Epithelial cell of esophagus (primary cell): ENCODE measurements at regions not wholly inside any gene's neighbourhood (a gene's known extent, or its start where the extent isn't known, plus 50 kb on each side); places are given as distances from the start of the nearest gene placed in this dataset.
"Not testable (repeated sequence)": the region's sequence is repeated elsewhere in the genome, so short reads cannot be mapped to it uniquely, and the experiment has no call there.

Source experiments
- DNase-seq: peaks from one replicate; pipeline ENCODE4 v3.0.0; 2010; ENCODE audit warnings: low read depth
- H3K4me3 ChIP-seq: 2 replicates; pipeline ENCODE4 v1.5.1; 2011; ENCODE audit warnings: mild to moderate bottlenecking, low read length, control low read depth
- CTCF ChIP-seq: IDR thresholded peaks from 2 replicates; pipeline ENCODE4 v1.5.1; 2011; ENCODE audit warnings: low read depth, mild to moderate bottlenecking, low read length, control low read depth, inconsistent platforms; ENCODE audit not compliant: insufficient read depth; ENCODE audit errors: missing control alignments

- no peak for TF ChIP-seq CTCF
- DNase-seq: no peak
- no peak overlapping the region for H3K4me3 ChIP-seq
These were observed 212.6 kb downstream of the TMTC3 start for GRCh38 chr12:88354691-88355090.

- no peak for TF ChIP-seq CTCF
- no peak overlapping the region for H3K4me3 ChIP-seq
- no peak for DNase-seq
These were observed 218.2 kb downstream of the TMTC3 start for GRCh38 chr12:88360343-88360742.

GRCh38 chr12:88361493-88361892, 218.8 kb downstream of the KITLG start:
- H3K4me3 ChIP-seq: no peak overlapping the region
- DNase-seq: peak; percentile 62
- no peak for TF ChIP-seq CTCF

- H3K4me3 ChIP-seq: no peak overlapping the region
- no peak for TF ChIP-seq CTCF
- DNase-seq: no peak
These were observed 217.8 kb downstream of the KITLG start for GRCh38 chr12:88362439-88362838.

- DNase-seq: no peak
- TF ChIP-seq CTCF: no peak
- H3K4me3 ChIP-seq: no peak overlapping the region
These were observed 214.9 kb downstream of the KITLG start for GRCh38 chr12:88365403-88365802.

- TF ChIP-seq CTCF: no peak
- no peak for DNase-seq
- no peak overlapping the region for H3K4me3 ChIP-seq
These were observed 214.2 kb downstream of the KITLG start for GRCh38 chr12:88366101-88366500.

- TF ChIP-seq CTCF: no peak
- no peak overlapping the region for H3K4me3 ChIP-seq
- DNase-seq: no peak
These were observed 213.0 kb downstream of the KITLG start for GRCh38 chr12:88367231-88367630.

- not testable (repeated sequence) for DNase-seq, H3K4me3 ChIP-seq
These were observed 212.2 kb downstream of the KITLG start for GRCh38 chr12:88368077-88368476.
